WERI-Rb-1 (cell line): ENCODE measurements at regions not wholly inside any gene's neighbourhood (a gene's known extent, or its start where the extent isn't known, plus 50 kb on each side); places are given as distances from the start of the nearest gene placed in this dataset.

ENCODE experiments used
- DNase-seq: peaks from one replicate; pipeline ENCODE4 v3.0.0-alpha.2; 2020
- H3K27ac ChIP-seq: fragments of 250-450 bp; sonication (Bioruptor Pico); 2 replicates; pipeline ENCODE4 v1.5.1; 2020; ENCODE audit warnings: mild to moderate bottlenecking, moderate library complexity
- H3K27me3 ChIP-seq: fragments of 250-450 bp; sonication (Bioruptor Pico); 2 replicates; pipeline ENCODE4 v1.5.1; 2021; ENCODE audit warnings: mild to moderate bottlenecking, low read depth, moderate library complexity; ENCODE audit not compliant: insufficient read depth, severe bottlenecking
- H3K36me3 ChIP-seq: fragments of 250-450 bp; sonication (Bioruptor Pico); 2 replicates; pipeline ENCODE4 v1.5.1; 2020; ENCODE audit warnings: mild to moderate bottlenecking, moderate library complexity
- H3K4me3 ChIP-seq: 2 replicates; pipeline ENCODE4 v1.5.1; 2011; ENCODE audit warnings: low read depth, mild to moderate bottlenecking, control low read depth, low read length
- H3K9me3 ChIP-seq: fragments of 250-450 bp; sonication (Bioruptor Pico); 2 replicates; pipeline ENCODE4 v1.5.1; 2021; ENCODE audit warnings: mild to moderate bottlenecking, moderate library complexity; ENCODE audit not compliant: severe bottlenecking
- TF ChIP-seq, protein P1 (sequence below): IDR thresholded peaks from 2 replicates; pipeline ENCODE4 v1.5.1; 2011; ENCODE audit warnings: low read depth, mild to moderate bottlenecking, control low read depth, inconsistent platforms, low read length

DNA sequence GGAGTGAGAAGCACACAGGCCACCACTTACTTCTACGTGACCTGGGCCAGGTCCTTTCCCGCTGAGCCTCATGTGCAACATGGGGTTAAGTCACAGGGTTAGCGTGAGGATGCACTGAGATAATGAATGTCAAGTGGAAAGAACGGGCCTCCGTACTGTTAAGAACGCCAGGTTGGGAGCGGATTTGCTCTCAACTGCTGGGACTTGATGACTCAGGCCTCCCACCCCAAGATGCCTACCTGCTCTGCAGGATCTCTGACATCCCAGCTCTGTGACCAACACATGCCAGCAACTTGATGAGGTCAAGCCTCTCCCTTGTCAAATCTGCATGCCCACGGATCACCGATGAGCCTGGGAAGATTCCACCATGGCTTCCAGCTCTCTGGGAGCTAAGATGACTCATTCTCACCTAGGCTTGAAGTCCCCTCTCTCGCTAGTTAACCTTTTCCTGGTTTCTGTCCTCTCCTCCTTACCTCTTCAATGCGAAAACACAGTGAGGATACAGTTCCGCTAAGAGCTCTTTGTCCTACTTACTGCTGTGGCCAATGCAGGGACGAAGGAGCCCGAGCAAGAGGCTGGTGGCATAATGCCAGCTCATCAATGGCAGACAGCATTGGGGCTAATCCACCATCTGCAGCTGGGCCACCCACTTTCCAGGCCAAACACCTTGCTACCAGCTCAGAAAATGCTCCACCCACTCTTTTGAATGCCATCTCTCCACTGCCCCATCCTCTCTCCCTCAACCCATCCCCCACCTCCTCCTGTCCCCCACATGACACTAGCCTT lies 67.6 kb downstream of the PJA1 start:
- Histone ChIP-seq H3K36me3 (no peaks in the 10 kb centered on the region), H3K27ac (no peak overlapping the region)

DNA sequence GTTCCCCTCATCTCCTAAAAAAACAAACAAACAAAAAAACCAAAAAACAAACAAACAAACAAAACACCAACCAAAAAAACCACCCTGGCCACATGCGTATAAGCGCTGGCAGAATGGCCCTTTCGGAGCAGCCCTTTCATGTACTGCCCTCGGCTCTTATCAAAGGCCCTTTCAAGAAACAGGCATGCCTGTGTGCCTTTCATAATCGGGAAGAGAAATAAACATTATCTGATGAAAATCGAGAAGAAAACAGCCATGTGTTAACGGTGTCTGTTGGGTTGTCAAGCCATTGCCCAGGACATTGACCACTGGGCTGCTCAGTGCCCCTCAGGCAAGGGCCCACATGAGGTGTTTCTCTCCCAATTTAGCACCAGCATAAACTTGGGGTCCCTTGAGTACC lies 68.3 kb downstream of the PJA1 start:
- TF ChIP-seq, protein P1, sequence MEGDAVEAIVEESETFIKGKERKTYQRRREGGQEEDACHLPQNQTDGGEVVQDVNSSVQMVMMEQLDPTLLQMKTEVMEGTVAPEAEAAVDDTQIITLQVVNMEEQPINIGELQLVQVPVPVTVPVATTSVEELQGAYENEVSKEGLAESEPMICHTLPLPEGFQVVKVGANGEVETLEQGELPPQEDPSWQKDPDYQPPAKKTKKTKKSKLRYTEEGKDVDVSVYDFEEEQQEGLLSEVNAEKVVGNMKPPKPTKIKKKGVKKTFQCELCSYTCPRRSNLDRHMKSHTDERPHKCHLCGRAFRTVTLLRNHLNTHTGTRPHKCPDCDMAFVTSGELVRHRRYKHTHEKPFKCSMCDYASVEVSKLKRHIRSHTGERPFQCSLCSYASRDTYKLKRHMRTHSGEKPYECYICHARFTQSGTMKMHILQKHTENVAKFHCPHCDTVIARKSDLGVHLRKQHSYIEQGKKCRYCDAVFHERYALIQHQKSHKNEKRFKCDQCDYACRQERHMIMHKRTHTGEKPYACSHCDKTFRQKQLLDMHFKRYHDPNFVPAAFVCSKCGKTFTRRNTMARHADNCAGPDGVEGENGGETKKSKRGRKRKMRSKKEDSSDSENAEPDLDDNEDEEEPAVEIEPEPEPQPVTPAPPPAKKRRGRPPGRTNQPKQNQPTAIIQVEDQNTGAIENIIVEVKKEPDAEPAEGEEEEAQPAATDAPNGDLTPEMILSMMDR, result no peak
- H3K27ac ChIP-seq, result no peak overlapping the region
- no peak overlapping the region for H3K4me3 ChIP-seq
- no peaks in the 10 kb centered on the region for H3K36me3 ChIP-seq
- no peaks in the 10 kb centered on the region for H3K9me3 ChIP-seq
- DNase-seq, result no peak
- no peaks in the 10 kb centered on the region for H3K27me3 ChIP-seq

More for the DNA sequence above, 67.6 kb downstream of the PJA1 start:
- no peaks in the 10 kb centered on the region for H3K9me3 ChIP-seq
- DNase-seq, result no peak
- TF ChIP-seq, protein P1, result no peak
- no peaks in the 10 kb centered on the region for H3K27me3 ChIP-seq
- no peak overlapping the region for H3K4me3 ChIP-seq

DNA sequence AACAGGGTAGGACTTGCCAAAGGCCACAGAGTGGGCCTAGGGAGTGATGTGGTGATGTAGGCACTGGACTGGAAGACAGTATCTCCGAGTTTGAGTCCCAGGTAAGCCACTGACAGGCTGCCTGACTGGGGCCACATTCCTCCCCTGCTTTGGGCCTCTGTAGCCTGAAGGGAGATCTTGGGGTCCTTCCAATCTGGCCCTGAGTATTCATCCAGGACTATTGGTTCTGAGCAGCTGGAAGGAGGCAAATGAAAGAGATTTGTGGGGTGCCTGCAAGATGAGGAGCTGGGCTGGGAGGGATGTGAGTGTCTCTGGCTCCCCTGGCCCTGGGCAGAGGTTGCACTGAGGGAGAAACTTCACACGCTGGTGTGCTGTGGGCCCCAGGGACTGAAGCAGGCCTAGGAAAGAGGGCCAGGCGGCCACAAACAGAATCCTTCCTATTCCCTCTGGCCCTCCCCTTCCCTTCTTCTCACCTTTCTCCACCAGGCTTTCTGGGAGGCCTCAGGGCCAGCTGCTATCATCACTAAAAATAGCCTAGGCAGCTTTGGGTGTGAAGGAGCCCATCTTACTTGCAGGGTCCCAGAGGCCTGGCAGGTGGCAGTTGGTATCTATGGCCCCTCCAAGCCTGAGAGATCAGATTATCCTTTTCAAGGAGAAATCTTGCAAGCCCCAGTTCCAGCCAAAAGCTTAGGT lies 70.1 kb downstream of the PJA1 start:
- TF ChIP-seq, protein P1, result no peak
- Histone ChIP-seq H3K27ac (peak overlapping the region; percentile 4; the same call in 1 of the 2 replicates), H3K36me3 (no peaks in the 10 kb centered on the region), H3K4me3 (no peak overlapping the region), H3K9me3 (no peaks in the 10 kb centered on the region), H3K27me3 (no peaks in the 10 kb centered on the region)
- peak; percentile 31 for DNase-seq

DNA sequence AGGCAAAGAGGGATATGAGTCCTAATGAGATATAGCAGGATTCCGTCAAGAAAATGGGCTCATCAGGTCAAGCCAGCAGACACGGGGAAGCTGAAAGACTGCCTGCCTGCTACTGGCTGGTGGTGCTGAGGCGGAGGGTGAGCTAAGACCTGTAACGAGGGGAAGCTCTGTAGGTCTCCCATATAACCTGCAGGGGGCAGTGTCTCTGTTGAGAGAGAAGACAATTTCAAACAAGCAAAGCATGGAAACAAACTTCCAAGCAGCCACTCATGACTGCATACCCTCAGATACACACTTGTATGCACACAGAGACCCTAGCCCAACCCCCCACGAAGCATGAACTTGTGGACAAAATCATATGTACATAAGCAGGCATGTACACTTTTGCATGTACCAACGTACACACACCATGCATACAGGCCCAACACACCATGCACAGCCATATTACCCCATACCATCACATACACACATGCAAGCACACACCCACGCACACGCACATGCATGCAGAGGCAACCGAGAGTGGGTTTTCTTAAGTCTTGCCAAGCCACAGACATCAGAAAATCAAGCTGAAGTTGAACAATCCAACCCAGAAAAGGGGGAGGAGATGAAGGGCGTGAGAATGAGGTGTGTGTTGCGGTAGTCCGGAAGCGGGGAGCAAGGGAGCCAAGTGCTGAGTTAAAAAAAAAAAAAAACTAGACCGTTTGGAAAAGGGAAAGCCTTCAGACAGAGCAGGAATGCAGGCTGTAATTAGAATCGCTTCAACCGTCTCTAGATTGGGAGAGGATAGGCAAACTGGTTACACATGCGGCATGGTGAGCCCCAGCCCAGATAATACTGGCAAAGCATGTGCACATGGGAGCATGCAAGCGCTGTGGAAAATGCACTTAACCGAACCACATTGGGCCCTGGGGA lies 71.0 kb downstream of the PJA1 start:
- Histone ChIP-seq H3K4me3 (no peak overlapping the region), H3K9me3 (no peaks in the 10 kb centered on the region), H3K27ac (no peak overlapping the region), H3K36me3 (no peaks in the 10 kb centered on the region), H3K27me3 (no peaks in the 10 kb centered on the region)
- TF ChIP-seq, protein P1, result peak; percentile 72
- DNase-seq, result peak; percentile 57

DNA sequence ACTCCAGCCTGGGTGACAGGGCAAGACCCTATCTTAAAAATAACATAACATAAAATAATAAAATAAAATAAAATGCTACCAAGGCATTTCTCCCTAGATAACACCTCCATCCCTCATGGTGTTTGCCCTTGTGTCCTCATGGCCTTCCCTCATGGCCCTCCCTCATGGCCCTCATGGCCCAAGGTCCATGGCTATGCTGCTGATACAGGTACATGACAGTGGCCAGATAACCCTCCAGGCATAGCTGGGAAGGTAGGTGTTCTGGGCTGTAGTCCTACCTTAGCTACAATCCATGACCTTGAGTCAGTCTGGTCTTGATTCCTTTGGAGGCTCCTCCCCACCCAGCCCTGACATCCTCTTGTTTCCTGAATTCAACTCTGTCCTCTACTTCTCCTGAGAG lies 75.2 kb downstream of the PJA1 start:
- Histone ChIP-seq H3K9me3 (no peaks in the 10 kb centered on the region), H3K27ac (no peak overlapping the region), H3K4me3 (no peak overlapping the region), H3K27me3 (peaks cover 3% of the 10 kb centered on the region), H3K36me3 (no peaks in the 10 kb centered on the region)
- TF ChIP-seq, protein P1, result no peak
- no peak for DNase-seq
